Body of pancreas (tissue), 4 donors: ENCODE measurements at regions not wholly inside any gene's neighbourhood (a gene's known extent, or its start where the extent isn't known, plus 50 kb on each side); places are given as distances from the start of the nearest gene placed in this dataset.

Experiments
- CTCF ChIP-seq, 7 experiments: fragments of 450-650 bp in 4 of 7; fragments of 200-600 bp in 3 of 7; sonication (generic) in 3 of 7; IDR thresholded peaks; one replicate each; pipeline ENCODE4 v1.5.1; 2016 to 2019; ENCODE audit warnings: antibody characterized with exemption in 7 of 7
- POLR2A ChIP-seq, 3 donors: fragments of 450-650 bp; IDR thresholded peaks; one replicate each; pipeline ENCODE4 v1.6.1; 2016; ENCODE audit warnings: antibody characterized with exemption in 3 of 3, mild to moderate bottlenecking in 2 of 3

GRCh38 chr3:20837676-20838302, 651.8 kb upstream of the SGO1 start:
- TF ChIP-seq CTCF (IDR thresholded peaks at IDR 0.05) (no peak), POLR2A (IDR thresholded peaks at IDR 0.05) (no peak)
